ENCODE measurements at regions not wholly inside any gene's neighbourhood (a gene's known extent, or its start where the extent isn't known, plus 50 kb on each side); places are given as distances from the start of the nearest gene placed in this dataset.

- DNase-seq (ENCODE audit: low spot score): no peak
Measured at GRCh38 chr3:150161011-150161410, 190.3 kb upstream of the PFN2 start.

DNA sequence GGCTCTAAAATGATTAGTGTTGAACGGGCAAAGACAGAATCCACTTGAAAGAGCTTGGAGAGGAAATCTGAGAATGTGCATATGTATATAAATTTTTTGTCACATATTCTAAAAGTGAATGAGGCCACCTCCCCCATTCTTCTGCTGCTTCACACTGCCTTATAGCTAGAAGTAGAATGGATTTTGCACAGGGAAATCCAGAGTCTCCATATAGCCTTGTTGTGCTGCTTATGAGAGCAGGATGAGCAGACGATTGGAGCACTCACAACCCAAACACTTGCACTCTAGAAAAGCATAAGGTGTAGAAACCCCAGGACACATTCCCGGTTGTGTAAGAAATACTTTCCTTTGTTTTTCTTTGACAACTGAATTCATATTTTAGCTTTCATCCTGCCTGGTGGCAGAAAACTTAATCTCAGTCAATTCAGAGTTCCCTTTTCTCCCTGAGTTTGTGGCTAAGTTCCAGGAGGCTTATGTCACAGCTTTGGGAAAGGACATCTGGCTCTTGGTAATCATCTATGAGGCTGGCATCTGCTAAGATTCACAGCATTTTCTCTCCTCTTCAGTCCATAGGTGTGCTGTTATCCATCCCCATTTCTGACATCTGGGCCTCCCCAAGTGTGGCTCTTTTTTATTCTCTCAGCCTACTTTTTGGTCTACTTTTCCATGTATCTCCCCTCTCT is 188.4 kb upstream of the PFN2 start:
- DNase-seq (ENCODE audit: low spot score): peak; percentile 40

DNA sequence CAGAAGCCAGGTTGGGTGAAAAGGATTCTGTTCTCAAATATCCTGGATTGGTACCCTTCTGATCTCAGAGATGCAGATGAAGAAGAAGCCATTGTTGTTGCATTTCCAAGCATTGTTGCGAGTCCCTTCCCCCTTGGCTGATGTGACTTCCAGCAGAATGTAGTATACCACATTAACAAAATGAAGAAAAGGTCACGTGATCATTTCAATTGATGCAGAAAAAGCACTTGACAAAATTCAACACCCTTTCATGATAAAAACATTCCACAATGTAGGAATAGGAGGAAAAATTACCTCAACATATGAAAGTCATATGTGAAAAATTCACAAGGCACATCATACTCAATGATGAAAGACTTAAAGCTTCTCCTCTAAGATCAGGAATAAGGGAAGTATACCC is 181.9 kb upstream of the PFN2 start:
- DNase-seq (ENCODE audit: low spot score): no peak

DNA sequence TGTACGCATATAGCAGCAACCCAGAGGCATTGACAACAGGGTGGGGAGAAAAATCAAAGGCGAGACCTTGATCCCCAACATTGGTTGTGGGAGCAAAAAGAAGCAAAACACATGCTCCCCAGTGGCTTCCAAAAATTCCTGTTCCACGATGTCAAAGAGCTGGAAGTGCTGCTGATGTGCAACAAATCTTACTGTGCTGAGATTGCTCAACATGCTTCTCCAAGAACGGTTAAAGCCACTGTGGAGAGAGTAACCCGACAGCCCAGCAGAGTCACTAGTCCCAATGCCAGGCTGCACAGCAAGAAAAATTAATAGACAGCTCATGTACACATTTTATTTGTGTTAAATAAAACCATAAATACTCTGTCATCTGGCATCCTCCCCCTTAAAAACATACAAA is 179.9 kb upstream of the PFN2 start:
- DNase-seq (ENCODE audit: low spot score): peak; percentile 43

GRCh38 chr3:150149651-150150051 is 179.0 kb upstream of the PFN2 start:
- peak; percentile 68 for DNase-seq (ENCODE audit: low spot score)

- DNase-seq (ENCODE audit: low spot score): no peak
Measured at GRCh38 chr3:150148227-150148626, 177.5 kb upstream of the PFN2 start.

- no peak for DNase-seq (ENCODE audit: low spot score)
Measured at GRCh38 chr3:150147776-150148175, 177.1 kb upstream of the PFN2 start.

GRCh38 chr3:150146991-150147761 is 176.5 kb upstream of the PFN2 start:
- DNase-seq (ENCODE audit: low spot score): peak; percentile 76

DNA sequence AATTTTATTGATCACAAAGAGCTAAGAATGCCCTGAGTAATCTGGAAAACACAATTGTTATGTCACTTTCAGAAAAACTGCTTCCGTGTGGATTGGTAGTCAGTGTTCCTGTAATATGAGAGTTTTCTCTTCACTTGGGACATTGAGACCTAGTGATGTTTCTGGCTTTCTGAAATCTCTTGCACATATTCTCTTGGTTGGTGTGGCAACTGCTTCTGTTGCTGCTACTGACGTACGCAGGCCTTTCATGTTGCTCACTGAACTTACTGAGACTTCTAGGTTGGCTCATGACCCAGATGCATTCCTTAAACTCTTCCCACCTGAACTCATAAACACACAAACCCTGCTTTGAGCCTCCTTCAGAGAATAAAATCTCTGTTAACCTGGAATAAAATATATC is 175.0 kb upstream of the PFN2 start:
- DNase-seq (ENCODE audit: low spot score): no peak

DNA sequence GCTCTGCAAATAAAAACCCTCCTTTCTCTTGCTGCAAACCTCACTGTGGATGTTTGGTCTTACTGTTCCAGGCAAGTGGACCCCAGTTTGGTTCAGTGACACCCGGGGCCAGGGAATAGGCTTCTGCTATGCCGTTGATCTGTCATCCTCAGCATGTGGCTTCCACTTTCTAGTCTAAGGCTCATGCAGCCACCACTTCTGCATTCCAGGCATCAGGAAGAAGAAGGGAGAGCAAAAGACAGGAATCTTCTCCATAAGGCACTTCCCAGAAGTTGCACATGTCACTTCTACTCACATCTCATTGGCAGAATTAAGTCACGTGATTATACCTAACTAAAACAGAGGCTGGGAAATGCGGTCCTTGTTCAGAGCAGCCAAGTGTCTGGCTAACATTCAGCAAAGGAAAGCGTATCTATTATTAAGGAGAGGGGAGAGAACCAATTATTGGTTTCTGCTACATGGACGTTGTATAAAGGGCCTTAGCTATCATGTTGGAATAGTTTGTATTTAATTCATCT is 173.6 kb upstream of the PFN2 start:
- DNase-seq (ENCODE audit: low spot score): no peak

DNA sequence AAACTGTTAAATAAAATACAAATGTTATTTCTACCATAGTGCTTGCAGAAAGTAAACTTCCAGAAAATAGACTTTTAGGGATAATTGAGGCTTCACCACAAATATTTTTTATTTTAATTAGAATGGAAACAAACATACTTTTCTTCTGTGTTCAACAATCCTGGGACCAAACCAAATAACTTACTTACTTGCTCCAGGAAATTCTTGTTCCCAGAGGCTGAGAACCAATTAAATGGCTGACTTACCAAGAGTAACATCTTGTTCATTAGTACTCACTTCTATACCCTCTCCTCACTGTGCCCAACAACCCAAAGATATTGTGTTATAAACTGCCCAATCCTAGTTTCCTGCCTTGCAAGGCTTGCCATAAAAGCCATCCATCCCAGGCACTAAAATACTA is 172.2 kb upstream of the PFN2 start:
- DNase-seq (ENCODE audit: low spot score): peak; percentile 22

GRCh38 chr3:150141790-150142326 is 171.2 kb upstream of the PFN2 start:
- DNase-seq (ENCODE audit: low spot score): no peak

DNA sequence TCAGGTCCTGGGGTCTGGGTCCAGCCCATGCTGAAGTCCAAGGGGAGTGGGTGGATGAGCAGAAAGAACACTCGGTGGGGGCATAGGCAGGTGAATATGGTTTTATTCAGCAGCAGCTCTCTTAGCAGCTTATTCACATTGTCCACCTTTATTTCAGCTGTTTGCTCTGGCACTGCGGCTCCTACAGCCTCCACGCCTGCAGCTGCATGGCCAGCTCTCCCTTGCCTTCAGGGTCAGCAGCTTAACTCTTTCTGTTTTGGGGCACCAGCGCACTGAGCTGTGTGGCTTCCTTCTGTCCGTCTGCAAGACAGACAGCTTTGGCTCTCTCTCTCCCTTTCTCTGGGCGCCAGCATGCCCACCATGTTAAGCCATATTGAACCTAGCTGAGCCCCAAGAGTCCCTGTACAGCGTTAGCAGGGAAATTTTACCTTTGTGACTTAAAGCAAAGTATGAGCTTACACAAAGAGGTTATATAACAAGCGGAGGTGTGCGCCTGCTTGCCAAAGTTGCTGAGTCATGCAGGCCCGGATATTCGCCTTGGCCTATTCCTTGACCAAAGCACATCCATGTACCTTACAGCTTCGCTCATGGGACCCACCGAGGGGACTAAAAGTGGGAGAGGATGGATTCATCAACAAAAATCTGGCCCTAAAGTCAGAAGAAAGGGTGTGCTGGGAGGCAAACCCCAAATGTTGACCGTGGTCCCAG is 170.1 kb upstream of the PFN2 start:
- DNase-seq (ENCODE audit: low spot score): no peak

DNA sequence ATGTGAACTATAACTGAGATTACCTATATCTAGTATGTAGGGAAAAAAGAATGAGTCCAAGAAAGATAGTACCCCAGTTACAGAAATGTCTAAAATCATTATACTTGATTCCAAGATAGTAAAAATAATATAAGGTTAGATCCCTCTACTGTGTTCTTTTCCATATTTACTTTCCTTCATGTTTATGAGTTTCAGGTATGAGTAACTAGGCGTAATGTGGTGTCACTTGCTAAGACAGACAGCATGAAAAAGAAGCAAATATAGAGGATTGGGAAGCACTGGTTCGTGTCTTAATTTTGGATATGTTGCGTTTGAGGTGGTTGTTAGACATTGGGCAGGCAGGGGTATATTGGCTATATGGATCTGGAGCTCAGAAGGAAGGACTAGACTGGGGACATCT is 168.1 kb upstream of the PFN2 start:
- DNase-seq (ENCODE audit: low spot score): no peak

DNA sequence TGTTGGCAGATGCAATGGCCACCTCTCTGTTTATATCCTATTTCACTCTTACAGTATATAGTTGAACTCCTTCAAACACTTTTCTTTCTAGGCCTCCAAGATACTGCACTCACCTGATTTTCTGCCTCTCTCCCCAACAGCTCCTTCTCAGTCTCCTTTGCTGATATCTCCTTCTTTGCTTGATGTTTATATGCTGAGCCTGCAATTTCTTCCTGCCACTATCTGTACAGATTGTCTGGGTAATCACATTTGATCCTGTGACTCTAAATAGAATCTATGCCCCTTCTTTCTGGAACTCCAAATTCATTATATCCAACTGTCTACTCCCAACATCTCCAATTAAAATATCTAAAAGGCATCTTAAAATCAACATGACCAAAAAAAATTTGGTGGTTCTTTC is 165.5 kb upstream of the PFN2 start:
- no peak for DNase-seq (ENCODE audit: low spot score)

- DNase-seq (ENCODE audit: low spot score): peak; percentile 59
Measured at GRCh38 chr3:150135287-150135721, 164.6 kb upstream of the PFN2 start.

DNA sequence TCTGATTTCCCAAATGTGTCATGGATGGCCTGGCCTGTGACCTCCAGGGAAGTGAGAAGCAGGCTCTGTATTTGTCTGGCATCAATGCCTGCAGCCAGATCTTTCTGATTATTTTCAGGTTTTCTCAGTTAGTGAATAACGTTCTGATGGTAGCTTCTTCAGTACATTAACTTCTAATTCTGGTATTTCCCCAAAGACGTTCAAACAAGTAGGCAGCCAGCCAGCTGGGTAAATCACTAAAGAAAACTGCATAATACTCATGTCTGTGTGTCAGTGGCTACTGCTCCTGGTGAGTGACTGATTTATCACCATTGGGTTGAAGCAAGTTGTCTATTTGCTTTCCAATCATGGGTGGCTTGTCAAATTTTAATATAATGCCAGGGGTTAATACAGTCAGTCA is 162.6 kb upstream of the PFN2 start:
- no peak for DNase-seq (ENCODE audit: low spot score)

DNA sequence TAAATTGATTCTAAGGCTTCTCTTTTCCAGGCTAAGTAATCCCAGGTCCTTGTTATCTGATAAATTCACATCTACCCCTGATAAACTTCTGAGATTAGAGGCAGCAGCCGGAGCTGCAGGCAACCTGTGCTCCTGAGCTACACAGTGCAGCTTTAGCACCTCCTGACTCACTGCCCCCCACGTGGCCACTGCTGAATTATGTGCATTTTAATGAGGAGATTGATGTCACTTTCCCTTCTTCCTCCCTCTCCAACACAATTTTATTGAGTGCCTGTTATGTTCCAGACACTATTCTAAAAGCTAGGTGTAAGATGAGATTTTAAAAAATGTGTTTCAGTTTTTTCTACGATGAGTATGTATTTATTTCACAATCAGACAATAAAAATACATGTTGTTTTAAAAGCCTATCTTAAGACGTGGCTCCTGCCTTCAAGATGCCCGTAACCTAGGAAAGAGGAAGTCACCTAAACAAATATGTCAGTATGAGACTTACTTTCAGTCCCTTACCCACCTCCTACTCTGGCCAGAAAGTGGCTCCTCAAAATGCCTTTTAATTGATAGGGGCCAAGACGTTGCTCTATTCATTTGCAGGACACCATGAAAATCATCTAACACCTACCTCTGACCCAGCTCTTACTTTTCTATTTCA is 161.5 kb upstream of the PFN2 start:
- DNase-seq (ENCODE audit: low spot score): no peak

DNA sequence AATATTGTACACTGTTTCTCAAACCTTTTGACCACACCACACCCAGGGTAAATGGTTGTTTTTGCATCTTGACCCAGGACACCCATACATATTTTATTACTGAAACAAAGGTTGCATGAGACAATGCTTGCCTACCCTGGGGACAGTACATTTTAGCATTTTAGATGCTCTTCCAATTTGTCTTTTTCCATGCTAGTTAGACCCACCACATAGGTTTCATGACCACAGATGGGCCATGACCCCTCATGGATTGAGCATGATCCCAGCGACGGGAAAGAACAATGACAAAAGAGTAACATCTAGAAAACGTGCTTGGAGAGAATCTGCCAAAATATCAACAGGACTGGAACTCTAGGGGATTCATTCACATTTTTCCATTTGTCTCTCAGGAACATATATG is 161.0 kb upstream of the PFN2 start:
- DNase-seq (ENCODE audit: low spot score): no peak

- no peak for DNase-seq (ENCODE audit: low spot score)
Measured at GRCh38 chr3:150130404-150131100, 159.9 kb upstream of the PFN2 start.

- DNase-seq (ENCODE audit: low spot score): no peak
Measured at GRCh38 chr3:150129166-150129565, 158.5 kb upstream of the PFN2 start.

Data from AG20443 (cell line).